ENCODE measurements at regions not wholly inside any gene's neighbourhood (a gene's known extent, or its start where the extent isn't known, plus 50 kb on each side); places are given as distances from the start of the nearest gene placed in this dataset.

DNA sequence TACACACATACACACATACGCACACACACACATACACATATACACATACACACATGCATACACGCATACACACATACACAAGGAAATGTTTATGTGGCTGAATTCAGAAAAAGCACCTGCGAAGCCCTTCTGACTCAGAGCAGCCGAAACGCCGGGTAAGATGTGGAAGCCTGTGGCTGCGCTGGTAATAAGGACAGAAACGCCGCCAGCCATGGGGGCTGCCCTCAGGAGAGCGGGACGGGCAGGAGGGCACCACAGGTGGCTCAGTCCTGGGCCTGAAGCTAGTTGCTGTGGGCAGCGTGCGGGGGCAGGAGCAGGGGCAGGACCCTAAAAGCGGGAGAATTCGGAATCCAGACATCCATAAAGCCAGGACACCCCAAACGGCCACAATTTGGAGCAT is 378.3 kb downstream of the BRD1 start:
- Histone ChIP-seq H3K4me1 (ENCODE audit: control insufficient read depth, low read length) (peaks cover 4% of the 10 kb centered on the region; the same call in 1 of the 2 replicates), H3K36me3 (ENCODE audit: control insufficient read depth, low read length) (no peaks in the 10 kb centered on the region), H3F3A (ENCODE audit: control insufficient read depth, insufficient read depth) (no peaks in the 10 kb centered on the region), H3K9me3 (ENCODE audit: control insufficient read depth, insufficient read depth, low read length) (no peaks in the 10 kb centered on the region), H4K20me1 (ENCODE audit: control insufficient read depth, insufficient read depth, low read depth, low read length) (no peaks in the 10 kb centered on the region), H3K4me3 (ENCODE audit: low read length) (no peak overlapping the region), H3K27ac (ENCODE audit: low read depth, low read length) (no peak overlapping the region), H3K79me2 (ENCODE audit: control insufficient read depth, low read length) (no peaks in the 10 kb centered on the region), H3K27me3 (ENCODE audit: control insufficient read depth, low read length) (0 out of 2 replicates have a peak, but pooled peaks cover 3% of the 10 kb centered on the region), H3K9me2 (replicated peaks; ENCODE audit: control insufficient read depth, low read length) (no peaks in the 10 kb centered on the region; the same call in 1 of the 2 replicates), H3K4me2 (ENCODE audit: low read length) (no peak overlapping the region)
- TF ChIP-seq, protein P1, sequence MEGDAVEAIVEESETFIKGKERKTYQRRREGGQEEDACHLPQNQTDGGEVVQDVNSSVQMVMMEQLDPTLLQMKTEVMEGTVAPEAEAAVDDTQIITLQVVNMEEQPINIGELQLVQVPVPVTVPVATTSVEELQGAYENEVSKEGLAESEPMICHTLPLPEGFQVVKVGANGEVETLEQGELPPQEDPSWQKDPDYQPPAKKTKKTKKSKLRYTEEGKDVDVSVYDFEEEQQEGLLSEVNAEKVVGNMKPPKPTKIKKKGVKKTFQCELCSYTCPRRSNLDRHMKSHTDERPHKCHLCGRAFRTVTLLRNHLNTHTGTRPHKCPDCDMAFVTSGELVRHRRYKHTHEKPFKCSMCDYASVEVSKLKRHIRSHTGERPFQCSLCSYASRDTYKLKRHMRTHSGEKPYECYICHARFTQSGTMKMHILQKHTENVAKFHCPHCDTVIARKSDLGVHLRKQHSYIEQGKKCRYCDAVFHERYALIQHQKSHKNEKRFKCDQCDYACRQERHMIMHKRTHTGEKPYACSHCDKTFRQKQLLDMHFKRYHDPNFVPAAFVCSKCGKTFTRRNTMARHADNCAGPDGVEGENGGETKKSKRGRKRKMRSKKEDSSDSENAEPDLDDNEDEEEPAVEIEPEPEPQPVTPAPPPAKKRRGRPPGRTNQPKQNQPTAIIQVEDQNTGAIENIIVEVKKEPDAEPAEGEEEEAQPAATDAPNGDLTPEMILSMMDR (IDR thresholded peaks at IDR 0.05; ENCODE audit: low read depth, low read length, poor library complexity, severe bottlenecking) = no peak
- TF ChIP-seq EZH2phosphoT487 (IDR thresholded peaks at IDR 0.05; ENCODE audit: borderline replicate concordance, low read length) = no peak

DNA sequence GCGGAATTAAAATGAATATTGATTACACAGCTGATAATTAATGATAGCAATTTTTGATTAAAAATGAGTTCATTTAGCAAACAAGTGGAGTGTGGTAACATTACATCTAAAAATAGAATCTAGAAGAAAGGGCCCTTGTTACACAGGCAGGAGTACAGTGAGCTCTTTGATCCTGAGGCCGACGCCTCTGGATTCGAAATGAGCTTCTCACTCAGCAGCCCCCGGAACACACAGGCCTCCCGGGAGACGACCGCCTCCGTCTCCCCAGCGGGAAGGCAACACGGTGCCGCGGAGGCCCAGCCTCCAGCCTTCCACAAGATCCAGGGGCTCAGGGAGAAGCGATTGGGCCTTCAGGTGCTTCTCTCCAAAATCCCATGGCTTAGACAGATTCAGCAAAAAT is 379.1 kb downstream of the BRD1 start:
- Histone ChIP-seq H3K27ac (ENCODE audit: low read depth, low read length) (no peak overlapping the region), H3K9me2 (replicated peaks; ENCODE audit: control insufficient read depth, low read length) (no peaks in the 10 kb centered on the region; the same call in 1 of the 2 replicates), H3K9me3 (ENCODE audit: control insufficient read depth, insufficient read depth, low read length) (no peaks in the 10 kb centered on the region), H3K36me3 (ENCODE audit: control insufficient read depth, low read length) (no peaks in the 10 kb centered on the region), H3K27me3 (ENCODE audit: control insufficient read depth, low read length) (0 out of 2 replicates have a peak, but pooled peaks cover 6% of the 10 kb centered on the region), H3K4me1 (ENCODE audit: control insufficient read depth, low read length) (peaks cover 4% of the 10 kb centered on the region; the same call in 1 of the 2 replicates), H3K4me2 (ENCODE audit: low read length) (no peak overlapping the region), H3K4me3 (ENCODE audit: low read length) (no peak overlapping the region), H3F3A (ENCODE audit: control insufficient read depth, insufficient read depth) (no peaks in the 10 kb centered on the region), H4K20me1 (ENCODE audit: control insufficient read depth, insufficient read depth, low read depth, low read length) (no peaks in the 10 kb centered on the region), H3K79me2 (ENCODE audit: control insufficient read depth, low read length) (no peaks in the 10 kb centered on the region)
- no peak for TF ChIP-seq EZH2phosphoT487 (IDR thresholded peaks at IDR 0.05; ENCODE audit: borderline replicate concordance, low read length)
- TF ChIP-seq, protein P1 (IDR thresholded peaks at IDR 0.05; ENCODE audit: low read depth, low read length, poor library complexity, severe bottlenecking) = no peak

DNA sequence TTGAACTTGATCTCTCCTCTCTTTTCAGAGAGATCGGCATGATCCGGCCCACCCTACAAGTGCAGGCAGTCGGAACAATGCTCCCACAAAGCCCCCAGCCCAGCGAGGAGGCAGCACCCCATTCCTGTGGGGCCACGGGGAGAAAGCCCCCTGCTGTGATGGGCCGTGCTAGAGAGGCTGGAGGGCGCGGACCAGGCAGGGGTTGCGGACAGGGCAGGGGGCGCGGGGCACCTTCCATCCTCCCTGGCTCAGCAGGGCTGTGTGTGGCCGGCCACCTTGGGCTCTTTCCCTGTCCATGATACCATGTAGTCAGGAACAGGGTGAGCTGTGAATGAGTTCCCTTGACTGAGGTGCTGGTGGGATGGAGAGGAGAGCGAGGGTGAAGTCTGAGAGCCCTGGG is 379.8 kb downstream of the BRD1 start:
- TF ChIP-seq EZH2phosphoT487 (IDR thresholded peaks at IDR 0.05; ENCODE audit: borderline replicate concordance, low read length) = no peak
- Histone ChIP-seq H3K36me3 (ENCODE audit: control insufficient read depth, low read length) (no peaks in the 10 kb centered on the region), H3K79me2 (ENCODE audit: control insufficient read depth, low read length) (no peaks in the 10 kb centered on the region), H3K27ac (ENCODE audit: low read depth, low read length) (no peak overlapping the region), H3K27me3 (ENCODE audit: control insufficient read depth, low read length) (0 out of 2 replicates have a peak, but pooled peaks cover 6% of the 10 kb centered on the region), H3K9me3 (ENCODE audit: control insufficient read depth, insufficient read depth, low read length) (no peaks in the 10 kb centered on the region), H4K20me1 (ENCODE audit: control insufficient read depth, insufficient read depth, low read depth, low read length) (no peaks in the 10 kb centered on the region), H3K4me1 (ENCODE audit: control insufficient read depth, low read length) (peaks cover 4% of the 10 kb centered on the region; the same call in 1 of the 2 replicates), H3K4me2 (ENCODE audit: low read length) (no peak overlapping the region), H3K4me3 (ENCODE audit: low read length) (no peak overlapping the region), H3K9me2 (replicated peaks; ENCODE audit: control insufficient read depth, low read length) (no peaks in the 10 kb centered on the region; the same call in 1 of the 2 replicates), H3F3A (ENCODE audit: control insufficient read depth, insufficient read depth) (no peaks in the 10 kb centered on the region)

DNA sequence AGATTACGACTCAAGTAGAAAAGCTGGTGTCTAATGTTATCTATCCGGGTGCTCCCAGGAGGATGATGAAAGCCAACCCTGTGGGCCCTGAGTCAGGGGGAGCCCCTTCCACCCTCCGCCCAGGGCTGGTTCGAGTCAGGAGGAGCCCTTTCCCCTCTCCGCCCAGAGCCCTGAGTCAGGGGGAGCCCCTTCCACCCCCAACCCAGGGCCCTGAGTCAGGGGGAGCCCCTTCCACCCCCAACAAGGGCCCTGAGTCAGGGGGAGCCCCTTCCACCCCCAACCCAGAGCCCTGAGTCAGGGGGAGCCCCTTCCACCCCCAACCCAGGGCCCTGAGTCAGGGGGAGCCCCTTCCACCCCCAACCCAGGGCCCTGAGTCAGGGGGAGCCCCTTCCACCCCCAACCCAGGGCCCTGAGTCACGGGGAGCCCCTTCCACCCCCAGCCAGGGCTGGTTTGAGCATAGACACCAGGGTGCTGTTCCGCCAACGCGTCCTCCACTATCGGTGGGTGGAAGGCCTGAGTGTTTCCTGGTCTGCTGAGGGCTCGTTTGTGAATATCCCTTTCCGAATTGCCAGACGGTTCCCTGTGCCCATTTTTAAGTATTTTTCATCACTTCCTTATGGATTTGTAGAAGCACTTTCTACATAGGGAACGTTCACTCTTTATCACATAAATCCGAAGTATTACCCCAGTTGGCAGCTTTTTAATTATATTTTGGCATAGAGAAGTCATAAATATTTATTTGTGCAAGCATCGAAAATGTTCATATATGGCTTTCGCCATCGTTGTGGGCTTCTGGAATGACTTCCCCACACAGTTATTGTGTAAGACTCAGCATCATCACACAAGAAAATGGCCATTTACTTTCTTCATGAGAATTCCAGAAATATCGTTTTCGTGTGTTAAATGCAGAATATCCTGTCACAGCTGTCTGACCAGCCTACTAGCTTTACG is 380.6 kb downstream of the BRD1 start:
- Histone ChIP-seq H3K79me2 (ENCODE audit: control insufficient read depth, low read length) (no peaks in the 10 kb centered on the region), H3F3A (ENCODE audit: control insufficient read depth, insufficient read depth) (no peaks in the 10 kb centered on the region), H3K27me3 (ENCODE audit: control insufficient read depth, low read length) (0 out of 2 replicates have a peak, but pooled peaks cover 6% of the 10 kb centered on the region), H4K20me1 (ENCODE audit: control insufficient read depth, insufficient read depth, low read depth, low read length) (no peaks in the 10 kb centered on the region), H3K27ac (ENCODE audit: low read depth, low read length) (no peak overlapping the region), H3K4me1 (ENCODE audit: control insufficient read depth, low read length) (peaks cover 4% of the 10 kb centered on the region; the same call in 1 of the 2 replicates), H3K9me3 (ENCODE audit: control insufficient read depth, insufficient read depth, low read length) (no peaks in the 10 kb centered on the region), H3K9me2 (replicated peaks; ENCODE audit: control insufficient read depth, low read length) (no peaks in the 10 kb centered on the region), H3K4me2 (ENCODE audit: low read length) (no peak overlapping the region), H3K4me3 (ENCODE audit: low read length) (no peak overlapping the region), H3K36me3 (ENCODE audit: control insufficient read depth, low read length) (no peaks in the 10 kb centered on the region)
- TF ChIP-seq EZH2phosphoT487 (IDR thresholded peaks at IDR 0.05; ENCODE audit: borderline replicate concordance, low read length) = no peak
- TF ChIP-seq, protein P1 (IDR thresholded peaks at IDR 0.05; ENCODE audit: low read depth, low read length, poor library complexity, severe bottlenecking) = no peak
